ENCODE measurements at regions not wholly inside any gene's neighbourhood (a gene's known extent, or its start where the extent isn't known, plus 50 kb on each side); places are given as distances from the start of the nearest gene placed in this dataset.
A peak's percentile ranks its signal among the peaks of the same experiment; 100 is the strongest.

DNA sequence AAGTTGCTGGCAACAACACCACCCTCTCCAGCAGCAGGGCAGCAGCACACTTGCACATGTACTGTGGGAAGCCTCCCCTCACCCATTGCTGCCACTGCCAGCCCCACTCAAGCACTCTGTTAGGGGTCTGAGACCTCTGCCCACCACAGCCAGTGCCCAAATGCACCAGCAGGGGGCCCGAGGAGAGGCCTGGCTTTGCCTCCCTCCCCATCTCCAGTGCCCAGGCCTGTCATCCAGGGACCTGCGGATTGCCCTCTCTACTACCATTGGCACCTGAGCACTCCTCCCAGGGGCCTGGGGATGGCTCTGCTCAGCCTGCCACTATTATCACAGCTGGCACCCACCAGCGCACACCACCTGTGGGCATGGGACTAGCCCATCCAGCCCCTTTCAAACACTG, 175.7 kb downstream of the PMAIP1 start:
- Histone ChIP-seq H3K9me3 (ENCODE audit: insufficient read depth, low read length, severe bottlenecking) (peaks cover 5% of the 10 kb centered on the region), H3K27me3 (ENCODE audit: insufficient read depth, low read length, poor library complexity) (no peaks in the 10 kb centered on the region), H3K4me3 (ENCODE audit: low read depth in 1 of 2, low read length in 2 of 2) (no peak overlapping the region), H3K27ac (ENCODE audit: low read length) (no peak overlapping the region), H4K20me1 (ENCODE audit: insufficient read depth, low read length) (no peaks in the 10 kb centered on the region), H3K36me3 (ENCODE audit: insufficient read depth, low read length) (no peaks in the 10 kb centered on the region), H3K4me1 (ENCODE audit: insufficient read depth, low read length) (no peaks in the 10 kb centered on the region), H3K9ac (ENCODE audit: low read depth, low read length) (no peak overlapping the region), H3K79me2 (ENCODE audit: insufficient read depth, low read length) (no peaks in the 10 kb centered on the region), H2AFZ (ENCODE audit: low read depth, low read length) (no peak overlapping the region), H3K4me2 (ENCODE audit: insufficient read depth, low read length) (no peak overlapping the region)
- TF ChIP-seq, protein P1, sequence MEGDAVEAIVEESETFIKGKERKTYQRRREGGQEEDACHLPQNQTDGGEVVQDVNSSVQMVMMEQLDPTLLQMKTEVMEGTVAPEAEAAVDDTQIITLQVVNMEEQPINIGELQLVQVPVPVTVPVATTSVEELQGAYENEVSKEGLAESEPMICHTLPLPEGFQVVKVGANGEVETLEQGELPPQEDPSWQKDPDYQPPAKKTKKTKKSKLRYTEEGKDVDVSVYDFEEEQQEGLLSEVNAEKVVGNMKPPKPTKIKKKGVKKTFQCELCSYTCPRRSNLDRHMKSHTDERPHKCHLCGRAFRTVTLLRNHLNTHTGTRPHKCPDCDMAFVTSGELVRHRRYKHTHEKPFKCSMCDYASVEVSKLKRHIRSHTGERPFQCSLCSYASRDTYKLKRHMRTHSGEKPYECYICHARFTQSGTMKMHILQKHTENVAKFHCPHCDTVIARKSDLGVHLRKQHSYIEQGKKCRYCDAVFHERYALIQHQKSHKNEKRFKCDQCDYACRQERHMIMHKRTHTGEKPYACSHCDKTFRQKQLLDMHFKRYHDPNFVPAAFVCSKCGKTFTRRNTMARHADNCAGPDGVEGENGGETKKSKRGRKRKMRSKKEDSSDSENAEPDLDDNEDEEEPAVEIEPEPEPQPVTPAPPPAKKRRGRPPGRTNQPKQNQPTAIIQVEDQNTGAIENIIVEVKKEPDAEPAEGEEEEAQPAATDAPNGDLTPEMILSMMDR (IDR thresholded peaks at IDR 0.05; ENCODE audit: borderline replicate concordance, extremely low read depth, low read length, poor library complexity, severe bottlenecking): no peak
- no peak for TF ChIP-seq EZH2 (IDR thresholded peaks at IDR 0.05; ENCODE audit: borderline replicate concordance, low read depth, low read length, severe bottlenecking)
- DNase-seq (no peak), ATAC-seq (ENCODE audit: insufficient read depth, low read depth) (no peak)

DNA sequence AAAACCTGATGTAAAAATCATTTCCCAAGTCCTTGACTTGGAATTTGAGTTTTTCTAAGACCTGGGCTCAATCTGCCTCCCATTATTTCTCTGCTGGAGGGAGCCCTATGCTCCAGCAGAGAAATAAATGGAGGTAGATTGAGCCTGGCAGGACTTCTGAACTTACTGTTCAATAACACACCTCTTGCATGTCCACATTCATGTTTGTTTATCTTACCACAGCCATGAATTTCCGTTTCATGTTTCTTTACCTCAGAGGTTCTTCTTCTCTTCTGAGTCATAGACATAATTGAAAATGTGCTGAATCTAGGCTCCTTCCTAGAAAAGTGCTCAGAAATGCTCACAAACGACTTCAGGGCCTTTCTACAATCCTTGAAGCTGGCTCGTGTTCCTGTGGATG, 170.8 kb downstream of the PMAIP1 start:
- Histone ChIP-seq H3K36me3 (ENCODE audit: insufficient read depth, low read length) (no peaks in the 10 kb centered on the region), H3K4me2 (ENCODE audit: insufficient read depth, low read length) (no peak overlapping the region), H3K79me2 (ENCODE audit: insufficient read depth, low read length) (no peaks in the 10 kb centered on the region), H2AFZ (ENCODE audit: low read depth, low read length) (no peak overlapping the region), H3K9me3 (ENCODE audit: insufficient read depth, low read length, severe bottlenecking) (no peaks in the 10 kb centered on the region), H4K20me1 (ENCODE audit: insufficient read depth, low read length) (no peaks in the 10 kb centered on the region), H3K4me3 (ENCODE audit: low read depth in 1 of 2, low read length in 2 of 2) (no peak overlapping the region), H3K9ac (ENCODE audit: low read depth, low read length) (no peak overlapping the region), H3K4me1 (ENCODE audit: insufficient read depth, low read length) (no peaks in the 10 kb centered on the region), H3K27ac (ENCODE audit: low read length) (no peak overlapping the region), H3K27me3 (ENCODE audit: insufficient read depth, low read length, poor library complexity) (no peaks in the 10 kb centered on the region)
- TF ChIP-seq, protein P1 (IDR thresholded peaks at IDR 0.05; ENCODE audit: borderline replicate concordance, extremely low read depth, low read length, poor library complexity, severe bottlenecking): no peak
- no peak for ATAC-seq (ENCODE audit: insufficient read depth, low read depth)
- no peak for DNase-seq

DNA sequence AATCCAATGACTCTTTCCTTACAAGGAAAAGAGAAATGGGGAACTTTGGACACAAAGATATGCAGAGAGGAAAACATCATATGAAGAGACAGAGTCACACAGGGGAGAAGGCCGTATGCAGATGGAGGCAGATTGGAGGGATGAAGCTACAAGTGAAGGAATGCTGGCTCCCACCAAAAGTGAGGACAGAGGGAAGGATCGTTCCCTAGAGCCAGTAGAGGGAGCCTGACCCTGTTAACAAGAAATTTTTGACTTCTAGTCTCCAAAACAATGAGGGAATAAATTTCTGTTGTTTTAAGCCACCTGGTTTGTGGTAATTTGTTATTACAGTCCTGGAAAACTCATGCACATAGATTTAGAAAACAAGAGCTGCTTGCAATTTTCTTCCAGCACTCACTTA, 169.3 kb downstream of the PMAIP1 start:
- H3K79me2 ChIP-seq (ENCODE audit: insufficient read depth, low read length): no peaks in the 10 kb centered on the region
- H3K9me3 ChIP-seq (ENCODE audit: insufficient read depth, low read length, severe bottlenecking): no peaks in the 10 kb centered on the region
- H4K20me1 ChIP-seq (ENCODE audit: insufficient read depth, low read length): no peaks in the 10 kb centered on the region
- TF ChIP-seq EZH2 (IDR thresholded peaks at IDR 0.05; ENCODE audit: borderline replicate concordance, low read depth, low read length, severe bottlenecking): no peak
- TF ChIP-seq, protein P1 (IDR thresholded peaks at IDR 0.05; ENCODE audit: borderline replicate concordance, extremely low read depth, low read length, poor library complexity, severe bottlenecking): peak; percentile 38
- ATAC-seq (ENCODE audit: insufficient read depth, low read depth): no peak
- H3K4me3 ChIP-seq (ENCODE audit: low read depth in 1 of 2, low read length in 2 of 2): no peak overlapping the region
- no peak overlapping the region for H3K4me2 ChIP-seq (ENCODE audit: insufficient read depth, low read length)
- no peaks in the 10 kb centered on the region for H3K27me3 ChIP-seq (ENCODE audit: insufficient read depth, low read length, poor library complexity)
- no peak for DNase-seq
- H2AFZ ChIP-seq (ENCODE audit: low read depth, low read length): no peak overlapping the region
- no peak overlapping the region for H3K9ac ChIP-seq (ENCODE audit: low read depth, low read length)
- no peak overlapping the region for H3K27ac ChIP-seq (ENCODE audit: low read length)
- no peaks in the 10 kb centered on the region for H3K4me1 ChIP-seq (ENCODE audit: insufficient read depth, low read length)
- H3K36me3 ChIP-seq (ENCODE audit: insufficient read depth, low read length): no peaks in the 10 kb centered on the region

Data from DND-41 (cell line).